ENCODE measurements at regions not wholly inside any gene's neighbourhood (a gene's known extent, or its start where the extent isn't known, plus 50 kb on each side); places are given as distances from the start of the nearest gene placed in this dataset.

- TF ChIP-seq CTCF (IDR thresholded peaks at IDR 0.05; ENCODE audit: insufficient read depth, low read length, poor library complexity, severe bottlenecking): no peak
- no peak for TF ChIP-seq EZH2phosphoT487 (conservative IDR thresholded peaks at IDR 0.05; ENCODE audit: low read length)
These were observed 104.4 kb upstream of the RAB40AL start for GRCh38 chrX:102832661-102833060.
